Astrocyte (in vitro differentiated cells and primary cell): ENCODE measurements at regions not wholly inside any gene's neighbourhood (a gene's known extent, or its start where the extent isn't known, plus 50 kb on each side); places are given as distances from the start of the nearest gene placed in this dataset.

Experiments used
- DNase-seq: peaks from one replicate; pipeline ENCODE4 v3.0.0-alpha.2; 2010; ENCODE audit warnings: low read depth
- FAIRE-seq: peaks from 2 replicates; lab custom pipeline; 2011; peaks lifted over from hg19 to GRCh38; lab: Jason Lieb, UNC
- H2AFZ ChIP-seq: 2 replicates; pipeline ENCODE4 v1.6.0; 2012; ENCODE audit warnings: low read depth, low read length, inconsistent platforms
- H3K27ac ChIP-seq: 2 replicates; pipeline ENCODE4 v1.5.1; 2011; ENCODE audit warnings: low read depth, low read length, inconsistent platforms
- H3K27me3 ChIP-seq: 2 replicates; pipeline ENCODE4 v1.6.0; 2011; ENCODE audit warnings: low read length, inconsistent platforms; ENCODE audit not compliant: insufficient read depth
- H3K36me3 ChIP-seq: 2 replicates; pipeline ENCODE4 v1.5.1; 2011; ENCODE audit warnings: low read length, inconsistent platforms; ENCODE audit not compliant: insufficient read depth
- H3K4me1 ChIP-seq: 2 replicates; pipeline ENCODE4 v1.5.1; 2011; ENCODE audit warnings: low read length, inconsistent platforms; ENCODE audit not compliant: insufficient read depth
- H3K4me2 ChIP-seq: 2 replicates; pipeline ENCODE4 v1.6.0; 2012; ENCODE audit warnings: low read length, inconsistent platforms
- H3K4me3 ChIP-seq: 2 replicates; pipeline ENCODE4 v1.5.1; 2011; ENCODE audit warnings: low read depth, mild to moderate bottlenecking, low read length, inconsistent platforms; ENCODE audit not compliant: insufficient read depth
- H3K79me2 ChIP-seq: 2 replicates; pipeline ENCODE4 v1.6.0; 2012; ENCODE audit warnings: mild to moderate bottlenecking, low read length, inconsistent platforms; ENCODE audit not compliant: insufficient read depth
- H3K9ac ChIP-seq: 2 replicates; pipeline ENCODE4 v1.6.0; 2012; ENCODE audit warnings: mild to moderate bottlenecking, low read length, inconsistent platforms
- H3K9me3 ChIP-seq: 2 replicates; pipeline ENCODE4 v1.5.1; 2012; ENCODE audit warnings: low read depth, mild to moderate bottlenecking, low read length, inconsistent platforms; ENCODE audit not compliant: insufficient read depth
- H4K20me1 ChIP-seq: 2 replicates; pipeline ENCODE4 v1.6.0; 2012; ENCODE audit warnings: low read length, inconsistent platforms; ENCODE audit not compliant: insufficient read depth
- H3K27ac Mint-ChIP-seq: one replicate; pipeline ENCODE4 v1.8.0; 2021; ENCODE audit warnings: mild to moderate bottlenecking, mixed read lengths; ENCODE audit not compliant: unreplicated experiment
- H3K27me3 Mint-ChIP-seq: one replicate; pipeline ENCODE4 v1.8.0; 2021; ENCODE audit warnings: low read depth, mixed read lengths; ENCODE audit not compliant: unreplicated experiment
- H3K36me3 Mint-ChIP-seq: one replicate; pipeline ENCODE4 v1.8.0; 2021; ENCODE audit warnings: low read depth, mixed read lengths; ENCODE audit not compliant: unreplicated experiment
- H3K4me1 Mint-ChIP-seq: one replicate; pipeline ENCODE4 v1.8.0; 2021; ENCODE audit warnings: low read depth, mixed read lengths; ENCODE audit not compliant: unreplicated experiment
- H3K4me3 Mint-ChIP-seq: one replicate; pipeline ENCODE4 v1.8.0; 2021; ENCODE audit warnings: mild to moderate bottlenecking, moderate library complexity, mixed read lengths; ENCODE audit not compliant: unreplicated experiment
- H3K9me3 Mint-ChIP-seq: one replicate; pipeline ENCODE4 v1.8.0; 2021; ENCODE audit warnings: mild to moderate bottlenecking, mixed read lengths; ENCODE audit not compliant: unreplicated experiment
- CTCF ChIP-seq: IDR thresholded peaks from 2 replicates; pipeline ENCODE4 v1.5.1; 2011; ENCODE audit warnings: low read depth, mild to moderate bottlenecking, inconsistent platforms, low read length, moderate library complexity; ENCODE audit not compliant: insufficient read depth
- EZH2 ChIP-seq: IDR thresholded peaks from 2 replicates; pipeline ENCODE4 v1.6.1; 2012; ENCODE audit warnings: mild to moderate bottlenecking, low read length, inconsistent platforms; ENCODE audit not compliant: insufficient read depth

- no peak overlapping the region for H3K27ac Mint-ChIP-seq
- H3K4me3 Mint-ChIP-seq = no peak overlapping the region
- no peak for FAIRE-seq
Measured at GRCh38 chr12:127351481-127352010, 915.4 kb upstream of the TMEM132C start.

GRCh38 chr12:127355061-127355841 is 911.7 kb upstream of the TMEM132C start:
- no peaks in the 10 kb centered on the region for H3K27me3 ChIP-seq
- H3K36me3 ChIP-seq = no peaks in the 10 kb centered on the region
- no peaks in the 10 kb centered on the region for H3K4me1 ChIP-seq
- no peaks in the 10 kb centered on the region for H4K20me1 ChIP-seq
- no peak overlapping the region for H3K9ac ChIP-seq
- H3K4me2 ChIP-seq = no peak overlapping the region
- no peaks in the 10 kb centered on the region for H3K36me3 Mint-ChIP-seq
- H3K27ac Mint-ChIP-seq = no peak overlapping the region
- peaks cover 12% of the 10 kb centered on the region for H3K9me3 Mint-ChIP-seq
- no peaks in the 10 kb centered on the region for H3K9me3 ChIP-seq
- H3K79me2 ChIP-seq = no peaks in the 10 kb centered on the region
- H3K4me1 Mint-ChIP-seq = no peaks in the 10 kb centered on the region
- H3K4me3 ChIP-seq = no peak overlapping the region
- H3K27me3 Mint-ChIP-seq = no peaks in the 10 kb centered on the region
- FAIRE-seq (no peak), DNase-seq (no peak)
- H2AFZ ChIP-seq = no peak overlapping the region
- TF ChIP-seq EZH2 (no peak), CTCF (peak; percentile 44)
- no peak overlapping the region for H3K4me3 Mint-ChIP-seq
- H3K27ac ChIP-seq = no peak overlapping the region

More at GRCh38 chr12:127351481-127352010, 915.4 kb upstream of the TMEM132C start:
- Histone ChIP-seq H4K20me1 (no peaks in the 10 kb centered on the region), H3K36me3 (no peaks in the 10 kb centered on the region), H3K4me1 (no peaks in the 10 kb centered on the region), H2AFZ (no peak overlapping the region), H3K4me3 (no peak overlapping the region), H3K9me3 (no peaks in the 10 kb centered on the region), H3K27ac (no peak overlapping the region), H3K79me2 (no peaks in the 10 kb centered on the region), H3K4me2 (no peak overlapping the region), H3K9ac (no peak overlapping the region), H3K27me3 (no peaks in the 10 kb centered on the region)
- Mint-ChIP-seq H3K36me3 (no peaks in the 10 kb centered on the region), H3K27me3 (no peaks in the 10 kb centered on the region), H3K9me3 (peaks cover 15% of the 10 kb centered on the region), H3K4me1 (no peaks in the 10 kb centered on the region)
- no peak for DNase-seq
- no peak for TF ChIP-seq CTCF
- no peak for TF ChIP-seq EZH2

GRCh38 chr12:127358888-127359287 is 908.1 kb upstream of the TMEM132C start:
- no peak overlapping the region for H3K27ac ChIP-seq
- no peaks in the 10 kb centered on the region for H3K79me2 ChIP-seq
- TF ChIP-seq CTCF (no peak), EZH2 (no peak)
- H3K36me3 ChIP-seq = no peaks in the 10 kb centered on the region
- no peak overlapping the region for H3K4me2 ChIP-seq
- no peaks in the 10 kb centered on the region for H3K4me1 ChIP-seq
- no peak for DNase-seq
- H2AFZ ChIP-seq = no peak overlapping the region
- H3K27me3 ChIP-seq = no peaks in the 10 kb centered on the region
- H3K4me3 Mint-ChIP-seq = no peak overlapping the region
- no peaks in the 10 kb centered on the region for H3K27me3 Mint-ChIP-seq
- H3K36me3 Mint-ChIP-seq = no peaks in the 10 kb centered on the region
- H3K9ac ChIP-seq = no peak overlapping the region
- H3K9me3 Mint-ChIP-seq = peaks cover 10% of the 10 kb centered on the region
- FAIRE-seq = no peak
- no peaks in the 10 kb centered on the region for H4K20me1 ChIP-seq
- no peak overlapping the region for H3K4me3 ChIP-seq
- no peaks in the 10 kb centered on the region for H3K9me3 ChIP-seq
- no peak overlapping the region for H3K27ac Mint-ChIP-seq
- H3K4me1 Mint-ChIP-seq = no peaks in the 10 kb centered on the region
